H9 (cell line): ENCODE measurements at regions not wholly inside any gene's neighbourhood (a gene's known extent, or its start where the extent isn't known, plus 50 kb on each side); places are given as distances from the start of the nearest gene placed in this dataset.

Source experiments
- DNase-seq: peaks from one replicate; pipeline ENCODE4 v3.0.0-alpha.2; 2017
- H2AFZ ChIP-seq: one replicate; pipeline ENCODE4 v1.6.1; 2013; ENCODE audit warnings: mild to moderate bottlenecking, low read length, control low read depth, moderate library complexity
- H2AK5ac ChIP-seq: 2 replicates; pipeline ENCODE4 v1.6.1; 2013; ENCODE audit warnings: low read length, control low read depth, mixed read lengths; ENCODE audit not compliant: insufficient read length
- H2BK120ac ChIP-seq: one replicate; pipeline ENCODE4 v1.6.1; 2013; ENCODE audit warnings: low read depth, mild to moderate bottlenecking, low read length, control low read depth, inconsistent platforms; ENCODE audit not compliant: poor library complexity, severe bottlenecking
- H2BK12ac ChIP-seq: 2 replicates; pipeline ENCODE4 v1.6.1; 2013; ENCODE audit warnings: low read length, control low read depth, mixed read lengths, low read depth; ENCODE audit not compliant: insufficient read length
- H2BK15ac ChIP-seq: 2 replicates; pipeline ENCODE4 v1.6.1; 2013; ENCODE audit warnings: low read depth, low read length, control low read depth
- H2BK20ac ChIP-seq: one replicate; pipeline ENCODE4 v1.6.1; 2013; ENCODE audit warnings: low read depth, mild to moderate bottlenecking, low read length, control low read depth, inconsistent platforms; ENCODE audit not compliant: poor library complexity, severe bottlenecking
- H2BK5ac ChIP-seq: 2 replicates; pipeline ENCODE4 v1.6.1; 2013; ENCODE audit warnings: low read length, control low read depth, mixed read lengths; ENCODE audit not compliant: insufficient read length
- H3K14ac ChIP-seq: 2 replicates; pipeline ENCODE4 v1.6.1; 2013; ENCODE audit warnings: low read length, control low read depth; ENCODE audit not compliant: insufficient read depth
- H3K18ac ChIP-seq: 2 replicates; pipeline ENCODE4 v1.6.1; 2013; ENCODE audit warnings: low read depth, mild to moderate bottlenecking, mixed read lengths, low read length, control low read depth; ENCODE audit not compliant: insufficient read length
- H3K23ac ChIP-seq: 2 replicates; pipeline ENCODE4 v1.6.1; 2013; ENCODE audit warnings: low read length, control low read depth, mixed read lengths, low read depth; ENCODE audit not compliant: insufficient read length
- H3K23me2 ChIP-seq: 2 replicates; pipeline ENCODE4 v1.6.1; 2013; ENCODE audit warnings: low read depth, mild to moderate bottlenecking, mixed read lengths, low read length, control low read depth; ENCODE audit not compliant: insufficient read length, poor library complexity, severe bottlenecking
- H3K27ac ChIP-seq: 2 replicates; pipeline ENCODE4 v1.5.1; 2013; ENCODE audit warnings: low read length, control low read depth, mixed read lengths, low read depth; ENCODE audit not compliant: insufficient read length
- H3K27me3 ChIP-seq: 2 replicates; pipeline ENCODE4 v1.6.1; 2013; ENCODE audit warnings: low read length, control low read depth, inconsistent platforms; ENCODE audit not compliant: insufficient read depth
- H3K4ac ChIP-seq: 2 replicates; pipeline ENCODE4 v1.6.1; 2013; ENCODE audit warnings: low read depth, mild to moderate bottlenecking, control low read depth, inconsistent platforms, low read length, moderate library complexity
- H3K4me1 ChIP-seq: 2 replicates; pipeline ENCODE4 v1.6.1; 2013; ENCODE audit warnings: low read length, control low read depth, inconsistent platforms; ENCODE audit not compliant: insufficient read depth
- H3K4me2 ChIP-seq: 2 replicates; pipeline ENCODE4 v1.6.1; 2013; ENCODE audit warnings: low read length, control low read depth, mixed read lengths; ENCODE audit not compliant: insufficient read length, insufficient read depth
- H3K56ac ChIP-seq: 2 replicates; pipeline ENCODE4 v1.6.1; 2013; ENCODE audit warnings: low read depth, mild to moderate bottlenecking, mixed read lengths, low read length, control low read depth; ENCODE audit not compliant: insufficient read length
- H3K79me1 ChIP-seq: 2 replicates; pipeline ENCODE4 v1.6.1; 2013; ENCODE audit warnings: low read depth, mild to moderate bottlenecking, moderate library complexity, low read length, control low read depth, inconsistent platforms; ENCODE audit not compliant: insufficient read depth, poor library complexity, severe bottlenecking
- H3K79me2 ChIP-seq: 2 replicates; pipeline ENCODE4 v1.6.1; 2013; ENCODE audit warnings: low read length, control low read depth, inconsistent platforms; ENCODE audit not compliant: insufficient read depth
- H3K9ac ChIP-seq: 2 replicates; pipeline ENCODE4 v1.6.1; 2013; ENCODE audit warnings: low read length, control low read depth, mixed read lengths; ENCODE audit not compliant: insufficient read length; ENCODE audit errors: extremely low read depth
- H3K9me3 ChIP-seq: one replicate; pipeline ENCODE4 v1.6.1; 2013; ENCODE audit warnings: low read depth, low read length, inconsistent platforms; ENCODE audit not compliant: control insufficient read depth
- H3T11ph ChIP-seq: one replicate; pipeline ENCODE4 v1.6.1; 2013; ENCODE audit warnings: mild to moderate bottlenecking, low read length, control low read depth, inconsistent platforms
- H4K20me1 ChIP-seq: one replicate; pipeline ENCODE4 v1.6.1; 2013; ENCODE audit not compliant: control insufficient read depth, insufficient read length, insufficient read depth
- H4K5ac ChIP-seq: 2 replicates; pipeline ENCODE4 v1.6.1; 2013; ENCODE audit warnings: low read depth, mild to moderate bottlenecking, mixed read lengths, low read length, control low read depth; ENCODE audit not compliant: insufficient read length
- H4K8ac ChIP-seq: replicated peaks from 2 replicates; pipeline ENCODE4 v1.6.1; 2013; ENCODE audit warnings: low read length, control low read depth, mixed read lengths, low read depth; ENCODE audit not compliant: insufficient read length
- H4K91ac ChIP-seq: 2 replicates; pipeline ENCODE4 v1.6.1; 2013; ENCODE audit warnings: low read depth, mild to moderate bottlenecking, moderate library complexity, mixed read lengths, low read length, control low read depth; ENCODE audit not compliant: insufficient read length
- H3K27ac Mint-ChIP-seq, 3 experiments: 2 replicates in 2 of 3; 3 replicates in 1 of 3; pipeline ENCODE4 v1.8.0; 2020 to 2021; ENCODE audit warnings: mixed read lengths in 3 of 3, mild to moderate bottlenecking in 1 of 3, moderate library complexity in 1 of 3
- H3K27me3 Mint-ChIP-seq: 2 replicates; pipeline ENCODE4 v1.8.0; 2021; ENCODE audit warnings: low read depth, mild to moderate bottlenecking, moderate library complexity, mixed read lengths
- H3K36me3 Mint-ChIP-seq, 3 experiments: 2 replicates in 2 of 3; 3 replicates in 1 of 3; pipeline ENCODE4 v1.8.0; 2020 to 2021; ENCODE audit warnings: low read depth in 3 of 3, mixed read lengths in 3 of 3; ENCODE audit not compliant: insufficient read depth in 1 of 3
- H3K4me1 Mint-ChIP-seq, 2 experiments: 2 replicates each; pipeline ENCODE4 v1.8.0; 2020; ENCODE audit warnings: mixed read lengths in 2 of 2
- H3K4me3 Mint-ChIP-seq, 2 experiments: 2 replicates in 1 of 2; 3 replicates in 1 of 2; pipeline ENCODE4 v1.8.0; 2020 to 2021; ENCODE audit warnings: mild to moderate bottlenecking in 2 of 2, mixed read lengths in 2 of 2, moderate library complexity in 1 of 2
- H3K9me3 Mint-ChIP-seq, 2 experiments: 2 replicates in 1 of 2; 3 replicates in 1 of 2; pipeline ENCODE4 v1.8.0; 2020; ENCODE audit warnings: mild to moderate bottlenecking in 2 of 2, mixed read lengths in 2 of 2, moderate library complexity in 1 of 2
- WGBS: extraction: QIAGEN DNeasy Blood & Tissue Kit; methylation state at CpG from one replicate; pipeline ENCODE4 v1.1.7; 2013; ENCODE audit warnings: missing lambda C conversion rate, low lambda C conversion rate, mixed read lengths; ENCODE audit not compliant: insufficient read length; ENCODE audit errors: extremely low coverage; 5-methylcytosine and 5-hydroxymethylcytosine counted together
- TF ChIP-seq, protein P1 (sequence below): fragments of 200-600 bp; sonication (generic); conservative IDR thresholded peaks from 3 replicates; pipeline ENCODE4 v1.8.0; 2021; ENCODE audit warnings: antibody characterized with exemption, mild to moderate bottlenecking

DNA sequence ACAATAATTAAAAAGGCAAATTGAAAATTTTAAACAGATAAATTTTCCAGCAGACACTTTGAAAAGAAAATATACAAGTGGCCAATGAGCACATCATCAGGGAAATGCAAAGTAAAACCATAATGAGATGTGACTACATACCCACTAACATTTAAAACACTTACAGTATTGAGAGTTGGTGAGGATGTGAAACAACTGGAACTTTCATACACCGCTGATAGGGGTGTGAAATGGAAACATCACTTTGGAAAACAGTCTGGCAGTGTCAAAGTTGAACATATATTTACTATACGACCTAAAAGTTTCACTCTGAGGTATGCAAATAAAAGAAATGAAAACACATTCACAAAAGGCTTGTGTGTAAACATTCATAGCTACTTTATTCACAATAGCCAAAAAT, 94.0 kb upstream of the GNAO1 start:
- Histone ChIP-seq H3K79me1 (no peaks in the 10 kb centered on the region), H3K9ac (no peak overlapping the region), H3K23me2 (no peaks in the 10 kb centered on the region), H3K18ac (no peak overlapping the region), H2BK20ac (no peak overlapping the region), H2BK12ac (no peak overlapping the region), H2AK5ac (no peak overlapping the region), H4K20me1 (no peaks in the 10 kb centered on the region), H3K79me2 (no peaks in the 10 kb centered on the region), H3K14ac (no peak overlapping the region), H2BK15ac (no peak overlapping the region), H3K4me1 (no peaks in the 10 kb centered on the region), H4K8ac (no peak overlapping the region), H4K91ac (no peak overlapping the region), H3K9me3 (no peaks in the 10 kb centered on the region), H2BK5ac (no peak overlapping the region), H2BK120ac (no peak overlapping the region), H3K4me2 (no peak overlapping the region), H3K27ac (no peak overlapping the region), H3K4ac (no peak overlapping the region), H2AFZ (no peak overlapping the region), H4K5ac (no peak overlapping the region), H3K27me3 (no peaks in the 10 kb centered on the region), H3T11ph (no peak overlapping the region), H3K23ac (no peak overlapping the region), H3K56ac (no peak overlapping the region)
- Mint-ChIP-seq H3K27ac (no peak overlapping the region), H3K9me3 (no peaks in the 10 kb centered on the region), H3K27me3 (peaks cover 7% of the 10 kb centered on the region; the same call in 1 of the 2 replicates), H3K4me1 (peaks cover 11 to 16% of the 10 kb centered on the region in 2 experiments), H3K4me3 (no peak overlapping the region), H3K36me3 (no peaks in the 10 kb centered on the region)
- DNase-seq: no peak
- TF ChIP-seq, protein P1, sequence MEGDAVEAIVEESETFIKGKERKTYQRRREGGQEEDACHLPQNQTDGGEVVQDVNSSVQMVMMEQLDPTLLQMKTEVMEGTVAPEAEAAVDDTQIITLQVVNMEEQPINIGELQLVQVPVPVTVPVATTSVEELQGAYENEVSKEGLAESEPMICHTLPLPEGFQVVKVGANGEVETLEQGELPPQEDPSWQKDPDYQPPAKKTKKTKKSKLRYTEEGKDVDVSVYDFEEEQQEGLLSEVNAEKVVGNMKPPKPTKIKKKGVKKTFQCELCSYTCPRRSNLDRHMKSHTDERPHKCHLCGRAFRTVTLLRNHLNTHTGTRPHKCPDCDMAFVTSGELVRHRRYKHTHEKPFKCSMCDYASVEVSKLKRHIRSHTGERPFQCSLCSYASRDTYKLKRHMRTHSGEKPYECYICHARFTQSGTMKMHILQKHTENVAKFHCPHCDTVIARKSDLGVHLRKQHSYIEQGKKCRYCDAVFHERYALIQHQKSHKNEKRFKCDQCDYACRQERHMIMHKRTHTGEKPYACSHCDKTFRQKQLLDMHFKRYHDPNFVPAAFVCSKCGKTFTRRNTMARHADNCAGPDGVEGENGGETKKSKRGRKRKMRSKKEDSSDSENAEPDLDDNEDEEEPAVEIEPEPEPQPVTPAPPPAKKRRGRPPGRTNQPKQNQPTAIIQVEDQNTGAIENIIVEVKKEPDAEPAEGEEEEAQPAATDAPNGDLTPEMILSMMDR: no peak
- no CpG with 5 or more reads among the region's 2 CpGs for WGBS
